Activated T-helper 17 cell treated with anti-CD3 and anti-CD28 coated beads, Interleukin-2, amount 50 U/mL, for 72 hours (primary cell): ENCODE measurements at regions not wholly inside any gene's neighbourhood (a gene's known extent, or its start where the extent isn't known, plus 50 kb on each side); places are given as distances from the start of the nearest gene placed in this dataset.

Experiments
- ATAC-seq: fragments of 150-1000 bp; cut with Tn5 transposase; replicated peaks from 2 replicates; pipeline ENCODE4 v1.10.0; 2021; ENCODE audit warnings: mild to moderate bottlenecking, moderate library complexity
- H3K27ac Mint-ChIP-seq: one replicate; pipeline ENCODE4 v1.8.0; 2022; ENCODE audit warnings: mixed read lengths
- H3K27me3 Mint-ChIP-seq: one replicate; pipeline ENCODE4 v1.8.0; 2022; ENCODE audit warnings: mixed read lengths
- H3K36me3 Mint-ChIP-seq: one replicate; pipeline ENCODE4 v1.8.0; 2022; ENCODE audit warnings: low read depth, mild to moderate bottlenecking, mixed read lengths
- H3K4me1 Mint-ChIP-seq: one replicate; pipeline ENCODE4 v1.8.0; 2022; ENCODE audit warnings: mixed read lengths
- H3K4me3 Mint-ChIP-seq: one replicate; pipeline ENCODE4 v1.8.0; 2022; ENCODE audit warnings: mild to moderate bottlenecking, mixed read lengths
- H3K9me3 Mint-ChIP-seq: one replicate; pipeline ENCODE4 v1.8.0; 2022; ENCODE audit warnings: mixed read lengths

DNA sequence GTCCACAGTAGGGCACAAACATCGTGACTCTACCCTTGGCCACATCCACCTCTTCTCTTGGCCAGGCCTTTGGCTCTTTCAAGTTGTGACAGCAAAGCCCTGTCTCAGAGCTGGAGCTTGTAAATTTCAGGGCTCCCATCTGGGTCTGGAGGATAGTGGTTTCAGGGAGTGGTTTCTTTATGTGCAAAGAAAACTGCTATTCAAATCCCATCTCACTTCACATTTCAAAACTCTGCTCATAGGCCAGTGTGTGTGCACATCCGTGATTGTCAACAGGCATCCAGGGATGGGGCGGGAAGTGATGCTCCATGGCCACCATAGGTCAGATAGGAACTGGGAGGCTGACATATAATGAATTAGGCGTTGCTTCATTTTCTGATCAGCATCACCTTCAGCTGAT lies 107.8 kb upstream of the IL12B start:
- no peak overlapping the region for H3K27ac Mint-ChIP-seq
- ATAC-seq: no peak
- peaks cover 3% of the 10 kb centered on the region for H3K4me1 Mint-ChIP-seq
- H3K36me3 Mint-ChIP-seq: no peaks in the 10 kb centered on the region
- H3K4me3 Mint-ChIP-seq: no peak overlapping the region
- H3K9me3 Mint-ChIP-seq: no peaks in the 10 kb centered on the region
- peaks cover 2% of the 10 kb centered on the region for H3K27me3 Mint-ChIP-seq

DNA sequence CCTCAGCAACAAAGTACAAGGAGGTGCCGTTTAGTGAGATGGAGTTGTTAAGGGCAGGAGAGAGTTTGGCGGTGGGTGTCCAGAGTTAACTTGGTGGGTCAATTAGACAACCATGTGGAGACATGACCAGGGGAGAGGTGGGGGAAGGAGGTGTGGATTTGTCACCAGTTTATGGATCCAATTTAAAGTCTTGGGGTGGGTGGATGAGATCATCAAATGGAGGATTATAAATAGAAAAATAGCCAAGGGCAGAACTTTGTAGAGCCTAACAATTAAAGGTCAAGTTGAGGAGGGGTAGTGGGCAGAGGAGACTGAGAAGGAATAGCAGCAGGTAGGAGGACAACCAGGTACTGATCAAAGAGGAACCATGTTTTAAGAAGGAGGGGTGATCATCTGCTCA lies 108.7 kb upstream of the IL12B start:
- H3K9me3 Mint-ChIP-seq: no peaks in the 10 kb centered on the region
- peaks cover 3% of the 10 kb centered on the region for H3K4me1 Mint-ChIP-seq
- no peak for ATAC-seq
- no peak overlapping the region for H3K27ac Mint-ChIP-seq
- H3K27me3 Mint-ChIP-seq: no peaks in the 10 kb centered on the region
- no peak overlapping the region for H3K4me3 Mint-ChIP-seq
- H3K36me3 Mint-ChIP-seq: no peaks in the 10 kb centered on the region

DNA sequence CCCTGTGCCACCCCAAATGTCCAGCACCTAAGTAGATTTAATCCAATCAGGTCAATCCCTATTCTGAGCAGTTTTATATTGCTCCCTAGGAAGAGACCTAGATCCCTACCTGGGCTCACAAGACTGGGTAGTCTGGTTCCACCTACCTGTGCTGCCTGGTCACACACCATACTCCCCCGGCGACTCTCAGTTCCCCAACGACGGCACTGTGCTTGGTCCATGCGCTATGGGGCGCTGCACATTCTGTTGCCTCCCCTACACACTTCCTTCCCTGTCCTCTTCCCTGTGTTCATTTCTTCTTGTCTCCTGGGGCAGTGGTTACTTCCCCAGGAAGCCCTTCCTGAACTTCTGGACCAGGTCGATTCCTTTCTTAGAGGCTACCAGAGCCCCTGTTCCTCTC lies 109.9 kb upstream of the IL12B start:
- Mint-ChIP-seq H3K27me3 (no peaks in the 10 kb centered on the region), H3K4me1 (peaks cover 3% of the 10 kb centered on the region)
- ATAC-seq: no peak

DNA sequence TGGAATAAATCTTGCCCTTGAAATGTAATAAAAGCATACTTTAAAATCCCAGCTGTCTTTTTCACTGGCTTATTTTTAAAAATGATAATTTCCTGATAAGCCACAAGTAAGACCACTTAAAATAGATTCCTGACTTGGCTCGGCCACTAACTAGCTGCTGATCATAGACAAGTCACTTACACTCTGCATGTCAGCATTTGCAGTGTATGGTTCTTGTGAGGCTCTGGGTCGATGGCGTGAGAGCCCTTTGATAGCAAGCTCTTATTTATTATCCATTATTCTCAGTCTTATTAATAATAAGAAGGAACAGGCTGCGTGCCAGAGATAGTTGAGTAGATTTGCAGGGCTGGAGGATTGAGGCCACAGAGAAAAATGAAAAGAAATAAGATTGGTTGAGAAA lies 110.7 kb upstream of the IL12B start:
- H3K4me3 Mint-ChIP-seq: no peak overlapping the region
- H3K9me3 Mint-ChIP-seq: no peaks in the 10 kb centered on the region
- H3K27ac Mint-ChIP-seq: no peak overlapping the region
- ATAC-seq: no peak
- no peaks in the 10 kb centered on the region for H3K36me3 Mint-ChIP-seq
- H3K4me1 Mint-ChIP-seq: peaks cover 3% of the 10 kb centered on the region
- peaks cover 3% of the 10 kb centered on the region for H3K27me3 Mint-ChIP-seq

More for the DNA sequence above, 109.9 kb upstream of the IL12B start:
- H3K36me3 Mint-ChIP-seq: no peaks in the 10 kb centered on the region
- no peak overlapping the region for H3K27ac Mint-ChIP-seq
- no peaks in the 10 kb centered on the region for H3K9me3 Mint-ChIP-seq
- H3K4me3 Mint-ChIP-seq: no peak overlapping the region

DNA sequence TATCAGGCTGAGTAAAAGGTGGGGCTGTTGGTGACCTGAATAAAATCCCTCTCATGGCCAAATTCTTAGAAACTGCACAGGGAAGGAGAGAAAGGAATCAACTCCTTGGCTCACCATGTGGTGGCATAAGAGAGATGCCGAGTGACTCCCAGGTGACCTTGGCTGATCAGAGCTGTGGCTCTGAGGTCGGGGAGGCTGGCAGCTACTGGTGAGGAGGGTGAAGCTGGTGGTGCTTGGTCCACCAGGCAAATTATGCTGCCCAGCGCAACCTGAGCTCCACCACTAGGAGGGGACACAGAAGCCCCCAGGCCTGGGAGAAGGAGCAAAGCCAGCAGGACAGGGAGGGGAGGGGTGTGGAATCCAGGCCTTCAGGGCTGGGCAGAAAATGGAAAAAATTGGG lies 111.2 kb upstream of the IL12B start:
- no peaks in the 10 kb centered on the region for H3K9me3 Mint-ChIP-seq

DNA sequence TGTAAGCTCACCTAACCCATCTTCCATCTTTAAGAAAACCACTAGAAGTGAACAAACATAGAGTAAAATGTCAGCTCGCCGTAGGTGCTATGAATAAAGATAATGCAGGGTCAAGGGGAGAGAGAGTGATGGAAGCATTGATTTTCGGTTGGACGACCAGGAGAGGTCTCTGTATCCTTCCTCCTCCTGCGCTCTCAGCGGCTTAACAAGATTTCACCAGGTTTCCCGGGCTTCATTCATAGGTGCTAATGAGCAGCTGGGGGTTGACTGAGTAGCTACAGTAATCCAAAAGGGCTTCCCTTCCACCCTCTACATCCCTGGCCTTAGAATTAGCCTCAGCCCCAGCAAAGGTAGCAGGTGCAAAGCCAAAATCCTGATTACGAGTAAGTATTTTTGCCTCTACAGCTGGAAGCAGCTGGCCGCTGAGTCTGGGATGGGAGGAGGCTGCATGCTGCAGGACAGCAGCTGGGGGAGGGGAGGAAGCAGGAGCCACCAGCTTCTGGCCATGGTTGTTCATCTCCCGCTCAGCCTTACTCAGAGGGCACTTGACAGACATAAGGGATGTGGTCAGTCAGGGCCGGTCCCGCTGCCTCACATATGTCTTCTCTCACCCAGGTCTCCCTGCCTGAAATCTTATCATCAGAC lies 112.0 kb upstream of the IL12B start:
- Mint-ChIP-seq H3K27ac (no peak overlapping the region), H3K36me3 (no peaks in the 10 kb centered on the region), H3K27me3 (peaks cover 3% of the 10 kb centered on the region), H3K4me1 (peaks cover 3% of the 10 kb centered on the region), H3K4me3 (no peak overlapping the region), H3K9me3 (no peaks in the 10 kb centered on the region)
- no peak for ATAC-seq

More for the DNA sequence above, 111.2 kb upstream of the IL12B start:
- Mint-ChIP-seq H3K27me3 (peaks cover 3% of the 10 kb centered on the region), H3K27ac (no peak overlapping the region), H3K36me3 (no peaks in the 10 kb centered on the region), H3K4me1 (peaks cover 3% of the 10 kb centered on the region), H3K4me3 (no peak overlapping the region)
- ATAC-seq: no peak

DNA sequence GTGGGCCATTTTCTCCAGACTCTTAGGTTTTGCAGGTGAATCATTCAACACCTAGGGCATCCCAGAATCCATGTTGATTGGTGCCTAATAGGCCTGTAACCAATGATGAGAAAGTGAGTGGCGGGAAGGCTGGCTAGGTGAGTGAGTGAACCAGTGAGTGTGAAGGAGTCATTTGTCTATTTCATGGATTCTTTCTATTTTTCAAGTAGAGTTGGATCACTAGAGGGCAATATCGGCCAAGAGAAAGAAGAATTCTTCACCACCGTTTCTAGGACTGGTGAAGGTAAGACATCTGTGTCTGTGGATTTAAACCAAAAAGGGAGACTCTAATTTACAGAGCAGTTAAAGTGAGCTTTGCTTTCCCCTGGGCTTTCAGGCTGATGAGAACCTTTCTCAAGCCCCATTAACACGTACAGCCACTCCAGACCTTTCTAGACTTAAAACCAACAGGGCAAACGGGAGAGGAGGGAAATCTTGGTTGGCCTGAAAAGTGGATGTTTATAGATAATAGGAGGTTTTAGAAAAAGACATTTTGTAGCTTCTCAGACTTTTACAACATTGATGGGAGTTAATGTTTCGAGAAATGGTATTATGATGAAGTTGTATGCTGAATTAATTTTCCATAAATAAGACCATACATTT lies 114.3 kb upstream of the IL12B start:
- peaks cover 3% of the 10 kb centered on the region for H3K27me3 Mint-ChIP-seq
- H3K4me3 Mint-ChIP-seq: no peak overlapping the region
- H3K36me3 Mint-ChIP-seq: no peaks in the 10 kb centered on the region
- H3K4me1 Mint-ChIP-seq: peaks cover 3% of the 10 kb centered on the region
- ATAC-seq: peak; percentile 60
- H3K27ac Mint-ChIP-seq: no peak overlapping the region
- H3K9me3 Mint-ChIP-seq: no peaks in the 10 kb centered on the region

DNA sequence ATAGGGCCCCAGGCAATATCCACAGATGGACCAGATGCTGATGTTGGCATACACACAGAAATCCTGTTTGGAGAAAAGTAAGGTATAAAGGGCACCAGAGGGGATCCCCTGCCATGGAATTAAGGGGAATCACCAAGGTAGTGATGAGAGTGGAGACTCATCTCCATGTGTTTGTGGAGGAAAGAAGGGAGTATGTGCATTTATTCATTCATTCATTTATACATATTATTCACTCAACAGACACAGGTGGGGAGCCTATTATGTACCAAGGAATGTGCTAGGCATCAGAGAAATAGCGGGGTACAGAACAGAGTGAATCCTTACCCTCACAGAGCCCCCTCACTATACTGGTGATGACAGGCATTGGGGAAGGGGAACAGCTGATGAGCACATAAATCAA lies 116.8 kb upstream of the IL12B start:
- ATAC-seq: no peak
- Mint-ChIP-seq H3K27me3 (peaks cover 3% of the 10 kb centered on the region), H3K9me3 (no peaks in the 10 kb centered on the region)

DNA sequence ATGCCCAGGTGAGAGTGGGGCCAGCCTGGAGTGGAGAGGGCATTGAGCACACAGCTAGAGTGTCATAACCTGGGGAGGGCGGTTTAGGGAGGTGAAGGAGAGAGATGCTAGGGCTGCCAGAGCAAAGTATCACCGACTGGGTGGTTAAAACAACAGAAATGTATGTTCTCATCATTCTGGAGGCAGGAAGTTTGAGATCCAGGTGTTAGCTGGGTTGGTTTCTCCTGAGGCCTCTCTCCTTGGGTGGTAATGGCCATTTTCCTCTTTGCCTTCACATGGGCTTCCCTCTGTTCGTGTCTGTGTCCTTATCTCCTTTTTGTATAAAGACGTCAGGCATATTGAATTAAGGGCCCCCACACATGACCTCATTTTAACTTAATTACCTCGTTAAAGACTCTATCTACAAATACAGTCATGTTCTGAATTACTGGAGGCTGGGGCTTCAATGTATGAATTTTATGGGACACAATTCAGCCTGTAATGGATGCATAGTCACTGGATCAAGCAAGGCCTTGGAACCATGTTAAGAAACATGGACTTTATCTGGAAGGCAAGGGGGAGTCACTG lies 118.6 kb upstream of the IL12B start:
- Mint-ChIP-seq H3K9me3 (no peaks in the 10 kb centered on the region), H3K27ac (no peak overlapping the region), H3K4me1 (peaks cover 4% of the 10 kb centered on the region), H3K27me3 (peaks cover 7% of the 10 kb centered on the region), H3K36me3 (no peaks in the 10 kb centered on the region), H3K4me3 (no peak overlapping the region)
- ATAC-seq: no peak

More for the DNA sequence above, 116.8 kb upstream of the IL12B start:
- peaks cover 4% of the 10 kb centered on the region for H3K4me1 Mint-ChIP-seq
- no peak overlapping the region for H3K4me3 Mint-ChIP-seq
- H3K36me3 Mint-ChIP-seq: no peaks in the 10 kb centered on the region
- H3K27ac Mint-ChIP-seq: no peak overlapping the region

DNA sequence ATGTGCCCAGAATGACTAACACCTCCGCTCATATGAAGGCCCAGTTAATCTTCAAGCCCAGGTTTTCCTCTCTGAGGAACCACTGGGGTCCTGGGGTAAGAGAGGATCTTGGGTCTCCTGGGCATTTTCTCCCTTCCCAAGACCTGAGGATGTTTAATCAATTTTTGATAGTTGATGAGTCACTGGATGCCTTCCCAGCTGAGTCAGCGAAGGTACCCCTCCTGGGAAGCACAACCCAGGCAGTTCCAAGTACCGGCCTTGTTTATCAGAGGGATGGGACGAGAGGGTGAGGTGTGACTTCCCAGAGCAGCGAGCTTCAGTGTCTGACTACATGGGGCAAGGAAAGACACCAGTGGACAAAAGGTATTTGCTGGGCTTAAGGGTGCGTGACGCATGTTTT lies 119.6 kb upstream of the IL12B start:
- H3K36me3 Mint-ChIP-seq: no peaks in the 10 kb centered on the region
- no peak for ATAC-seq
- H3K4me3 Mint-ChIP-seq: no peak overlapping the region
- no peaks in the 10 kb centered on the region for H3K9me3 Mint-ChIP-seq
- H3K4me1 Mint-ChIP-seq: peaks cover 4% of the 10 kb centered on the region
- H3K27me3 Mint-ChIP-seq: peaks cover 17% of the 10 kb centered on the region
- H3K27ac Mint-ChIP-seq: no peak overlapping the region

DNA sequence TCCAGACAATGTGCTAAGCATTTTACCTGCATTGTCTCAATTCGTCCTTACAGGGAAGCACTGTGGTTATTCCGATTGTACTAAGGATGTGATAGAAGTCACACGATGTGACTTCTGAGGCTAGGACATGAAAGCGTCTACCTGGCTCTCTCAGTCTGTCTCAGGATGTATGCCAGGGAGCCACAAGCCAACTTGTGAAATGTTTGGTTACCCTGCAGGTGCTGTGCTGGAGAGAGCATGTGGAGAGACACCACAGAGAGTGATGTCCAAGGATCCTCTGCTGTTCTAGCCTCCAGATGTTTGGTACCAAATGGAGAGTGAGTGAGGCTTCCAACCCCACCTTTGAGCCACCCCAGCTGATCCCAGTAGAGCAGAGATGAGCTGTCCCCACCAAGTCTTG lies 120.1 kb upstream of the IL12B start:
- H3K27me3 Mint-ChIP-seq: peaks cover 17% of the 10 kb centered on the region
- no peak for ATAC-seq
- no peak overlapping the region for H3K27ac Mint-ChIP-seq
- H3K4me1 Mint-ChIP-seq: peaks cover 4% of the 10 kb centered on the region
- H3K4me3 Mint-ChIP-seq: no peak overlapping the region
- no peaks in the 10 kb centered on the region for H3K36me3 Mint-ChIP-seq
- no peaks in the 10 kb centered on the region for H3K9me3 Mint-ChIP-seq

DNA sequence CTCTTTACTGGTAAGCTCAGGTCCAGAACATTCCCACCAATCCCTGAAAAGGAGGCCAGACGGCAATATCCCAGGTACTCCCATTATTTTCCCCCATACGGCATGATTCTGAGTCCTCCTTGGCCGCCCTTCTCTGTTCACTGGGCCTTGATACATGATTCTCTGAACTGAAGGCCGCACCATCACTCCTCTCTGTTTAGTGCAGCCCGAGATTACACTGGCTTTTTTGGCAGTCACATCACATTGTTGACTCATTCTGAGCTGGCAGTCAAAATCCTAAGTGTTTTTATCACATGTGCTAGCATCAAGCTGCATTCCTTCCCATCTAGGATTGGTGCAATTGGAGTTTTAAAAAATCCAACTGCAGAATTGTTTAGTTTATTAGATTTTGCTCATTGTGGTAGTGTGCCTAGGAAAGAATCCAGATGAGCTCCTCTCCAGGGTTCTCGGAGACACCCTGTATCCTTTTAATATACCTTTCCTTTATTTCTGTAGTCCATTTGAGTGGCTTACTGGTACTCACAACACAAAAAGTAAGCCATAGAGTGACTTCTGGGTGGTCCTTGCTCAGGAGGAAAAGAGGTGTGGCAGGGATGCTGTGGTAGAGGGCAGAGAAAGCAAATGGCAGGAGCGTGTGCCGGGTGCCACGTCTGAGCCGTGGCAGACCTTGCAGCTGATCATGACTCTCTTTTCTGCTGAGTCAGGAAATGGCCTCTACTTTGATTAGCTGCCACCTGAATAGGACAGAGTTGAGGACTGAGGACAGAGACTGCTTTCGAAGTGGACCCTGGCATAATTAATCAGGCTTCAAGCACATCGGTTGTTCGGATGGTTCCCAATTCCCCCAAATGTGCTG lies 121.1 kb upstream of the IL12B start:
- Mint-ChIP-seq H3K27ac (no peak overlapping the region), H3K4me3 (no peak overlapping the region), H3K36me3 (no peaks in the 10 kb centered on the region), H3K27me3 (peaks cover 14% of the 10 kb centered on the region), H3K4me1 (peaks cover 10% of the 10 kb centered on the region), H3K9me3 (no peaks in the 10 kb centered on the region)
- ATAC-seq: peak; percentile 52

DNA sequence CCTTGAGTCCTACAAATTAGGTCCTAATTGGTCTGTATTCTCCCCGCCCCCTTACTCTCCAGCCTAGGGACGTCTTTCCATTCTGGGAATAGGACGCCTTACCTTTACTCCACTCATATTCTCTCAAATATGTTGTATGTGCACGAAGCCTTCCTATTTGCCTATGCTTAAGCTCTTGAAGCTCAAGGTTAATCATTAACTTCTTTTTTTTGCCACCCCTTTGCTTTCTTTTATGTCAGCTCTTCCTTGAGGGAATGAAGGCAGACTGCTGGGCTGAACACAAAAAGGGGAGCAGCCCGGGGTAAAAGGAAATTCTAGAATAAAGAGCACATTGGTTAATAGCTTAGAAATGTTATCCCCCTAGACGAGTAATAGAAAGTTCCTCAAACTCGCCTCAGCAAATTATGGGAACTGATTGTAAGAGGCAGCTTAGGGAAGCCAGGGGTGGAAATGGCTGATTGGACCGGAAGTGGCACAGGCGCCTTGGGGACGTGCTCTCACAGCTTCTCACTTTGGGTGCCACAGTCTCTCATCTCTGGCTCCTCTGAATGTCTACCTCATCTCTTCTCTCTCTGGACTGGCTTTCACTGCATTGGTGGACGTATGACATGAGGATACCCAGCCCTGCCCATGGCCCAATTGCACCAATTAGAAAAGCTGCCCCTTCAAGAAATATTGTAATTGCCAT lies 122.3 kb upstream of the IL12B start:
- no peak overlapping the region for H3K27ac Mint-ChIP-seq
- H3K27me3 Mint-ChIP-seq: peaks cover 14% of the 10 kb centered on the region
- H3K4me3 Mint-ChIP-seq: no peak overlapping the region

DNA sequence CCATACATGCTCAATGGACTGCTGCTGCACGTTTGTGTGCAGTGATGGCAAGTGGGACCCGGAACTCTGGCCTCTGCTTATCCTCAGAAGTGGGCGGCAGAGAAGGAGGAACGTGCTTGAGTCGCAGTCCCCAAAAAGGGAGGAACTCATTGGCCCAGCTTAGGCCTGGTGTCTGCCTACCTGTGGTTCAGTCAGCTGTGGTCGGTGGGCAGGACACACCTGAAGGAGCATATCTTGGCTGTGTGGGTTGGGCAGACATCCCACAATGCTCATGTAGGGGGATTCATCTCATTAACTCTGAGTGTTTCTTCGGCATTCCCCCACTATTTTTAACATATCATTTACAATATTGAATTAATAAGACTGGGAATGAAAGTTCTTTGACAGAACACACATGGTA lies 122.9 kb upstream of the IL12B start:
- Mint-ChIP-seq H3K27ac (no peak overlapping the region), H3K4me1 (peaks cover 15% of the 10 kb centered on the region), H3K36me3 (no peaks in the 10 kb centered on the region), H3K27me3 (peaks cover 14% of the 10 kb centered on the region), H3K9me3 (no peaks in the 10 kb centered on the region), H3K4me3 (no peak overlapping the region)
- no peak for ATAC-seq

More for the DNA sequence above, 122.3 kb upstream of the IL12B start:
- peaks cover 13% of the 10 kb centered on the region for H3K4me1 Mint-ChIP-seq
- no peak for ATAC-seq
- no peaks in the 10 kb centered on the region for H3K9me3 Mint-ChIP-seq
- no peaks in the 10 kb centered on the region for H3K36me3 Mint-ChIP-seq
